Keratinocyte (primary cell): ENCODE measurements at regions not wholly inside any gene's neighbourhood (a gene's known extent, or its start where the extent isn't known, plus 50 kb on each side); places are given as distances from the start of the nearest gene placed in this dataset.

Experiments used
- DNase-seq: peaks from one replicate; pipeline ENCODE4 v3.0.0-alpha.2; 2011; ENCODE audit warnings: low read depth, missing footprints, low spot score
- FAIRE-seq: peaks from 2 replicates; lab custom pipeline; 2011; peaks lifted over from hg19 to GRCh38; lab: Jason Lieb, UNC
- H2AFZ ChIP-seq: 2 replicates; pipeline ENCODE4 v1.6.0; 2012; ENCODE audit warnings: low read length, control low read depth, inconsistent platforms; ENCODE audit not compliant: control insufficient read depth
- H3K27ac ChIP-seq: 2 replicates; pipeline ENCODE4 v1.5.1; 2011; ENCODE audit warnings: low read length; ENCODE audit not compliant: control insufficient read depth, insufficient read depth
- H3K27me3 ChIP-seq: 3 replicates; pipeline ENCODE4 v1.6.0; 2011; ENCODE audit warnings: low read length; ENCODE audit not compliant: control insufficient read depth, insufficient read depth; ENCODE audit errors: extremely low read depth
- H3K36me3 ChIP-seq, 2 experiments: 2 replicates in 1 of 2; 3 replicates in 1 of 2; pipeline ENCODE4 v1.5.1; 2011; ENCODE audit warnings: low read length in 2 of 2, mild to moderate bottlenecking in 1 of 2; ENCODE audit not compliant: control insufficient read depth in 2 of 2, insufficient read depth in 2 of 2; ENCODE audit errors: extremely low read depth in 1 of 2
- H3K4me1 ChIP-seq: 3 replicates; pipeline ENCODE4 v1.5.1; 2011; ENCODE audit warnings: low read length; ENCODE audit not compliant: control insufficient read depth, insufficient read depth; ENCODE audit errors: extremely low read depth
- H3K4me2 ChIP-seq: 3 replicates; pipeline ENCODE4 v1.6.0; 2011; ENCODE audit warnings: low read depth, low read length; ENCODE audit not compliant: control insufficient read depth, insufficient read depth; ENCODE audit errors: extremely low read depth
- H3K4me3 ChIP-seq, 3 experiments: fragments of 200-600 bp in 1 of 3; sonication (generic) in 1 of 3; 2 replicates in 2 of 3; 3 replicates in 1 of 3; pipeline ENCODE4 v1.5.1; 2011 to 2016; ENCODE audit warnings: low read length in 3 of 3, mild to moderate bottlenecking in 3 of 3, control low read depth in 2 of 3, inconsistent platforms in 1 of 3, low read depth in 1 of 3, mixed read lengths in 1 of 3, mixed run types in 1 of 3, moderate library complexity in 1 of 3; ENCODE audit not compliant: control insufficient read depth in 2 of 3, insufficient read depth in 2 of 3; ENCODE audit errors: extremely low read depth in 1 of 3
- H3K79me2 ChIP-seq: 2 replicates; pipeline ENCODE4 v1.6.0; 2012; ENCODE audit warnings: low read length; ENCODE audit not compliant: control insufficient read depth, insufficient read depth
- H3K9ac ChIP-seq: 3 replicates; pipeline ENCODE4 v1.6.0; 2011; ENCODE audit warnings: low read length; ENCODE audit not compliant: control insufficient read depth, insufficient read depth; ENCODE audit errors: extremely low read depth
- H3K9me1 ChIP-seq: 3 replicates; pipeline ENCODE4 v1.6.0; 2011; ENCODE audit warnings: low read length; ENCODE audit not compliant: control insufficient read depth, insufficient read depth; ENCODE audit errors: extremely low read depth
- H3K9me3 ChIP-seq: 2 replicates; pipeline ENCODE4 v1.5.1; 2012; ENCODE audit warnings: low read depth, low read length; ENCODE audit not compliant: control insufficient read depth
- H4K20me1 ChIP-seq: 3 replicates; pipeline ENCODE4 v1.6.0; 2011; ENCODE audit warnings: low read length; ENCODE audit not compliant: control insufficient read depth, insufficient read depth; ENCODE audit errors: extremely low read depth
- CTCF ChIP-seq, 3 experiments: IDR thresholded peaks in 1 of 3; conservative IDR thresholded peaks in 1 of 3; optimal IDR thresholded peaks in 1 of 3; 2 replicates in 2 of 3; 3 replicates in 1 of 3; pipeline versions ENCODE3 to v1.5.1; 2011; ENCODE audit warnings: low read length in 3 of 3, mild to moderate bottlenecking in 3 of 3, moderate library complexity in 2 of 3, control low read depth in 1 of 3, inconsistent platforms in 1 of 3; ENCODE audit not compliant: insufficient read depth in 2 of 3; ENCODE audit errors: extremely low read depth in 1 of 3
- EZH2 ChIP-seq: IDR thresholded peaks from one replicate; pipeline ENCODE4 v1.6.1; 2012; ENCODE audit warnings: inconsistent platforms, mild to moderate bottlenecking, low read length, moderate library complexity
- dilution Hi-C: fragments of 300-500 bp; cut with MboI; formaldehyde crosslinking; loops from one replicate; pipeline ENCODE4 v1.7.0; 2020; ENCODE audit warnings: low sequenced_read_pairs; ENCODE audit not compliant: extremely low pct_ligation_motif_present

- Histone ChIP-seq H3K4me1 (no peaks in the 10 kb centered on the region), H3K36me3 (no peaks in the 10 kb centered on the region), H3K4me2 (no peak overlapping the region), H3K27ac (no peak overlapping the region), H4K20me1 (no peaks in the 10 kb centered on the region), H2AFZ (no peak overlapping the region), H3K79me2 (no peaks in the 10 kb centered on the region), H3K9ac (no peak overlapping the region), H3K9me1 (no peaks in the 10 kb centered on the region), H3K9me3 (no peaks in the 10 kb centered on the region), H3K4me3 (no peak overlapping the region), H3K27me3 (no peaks in the 10 kb centered on the region)
- TF ChIP-seq CTCF (optimal IDR thresholded peaks at IDR 0.05 in 1 of 3, IDR thresholded peaks at IDR 0.05 in 1 of 3, conservative IDR thresholded peaks at IDR 0.05 in 1 of 3; ENCODE audit: extremely low read depth in 1 of 3, insufficient read depth in 2 of 3, low read length in 3 of 3) (no peak), EZH2 (no peak)
- no peak for DNase-seq
- dilution Hi-C loops, result no loop called here
- FAIRE-seq, result no peak
These were observed 249.9 kb downstream of the PTBP2 start for GRCh38 chr1:96971439-96971838.

DNA sequence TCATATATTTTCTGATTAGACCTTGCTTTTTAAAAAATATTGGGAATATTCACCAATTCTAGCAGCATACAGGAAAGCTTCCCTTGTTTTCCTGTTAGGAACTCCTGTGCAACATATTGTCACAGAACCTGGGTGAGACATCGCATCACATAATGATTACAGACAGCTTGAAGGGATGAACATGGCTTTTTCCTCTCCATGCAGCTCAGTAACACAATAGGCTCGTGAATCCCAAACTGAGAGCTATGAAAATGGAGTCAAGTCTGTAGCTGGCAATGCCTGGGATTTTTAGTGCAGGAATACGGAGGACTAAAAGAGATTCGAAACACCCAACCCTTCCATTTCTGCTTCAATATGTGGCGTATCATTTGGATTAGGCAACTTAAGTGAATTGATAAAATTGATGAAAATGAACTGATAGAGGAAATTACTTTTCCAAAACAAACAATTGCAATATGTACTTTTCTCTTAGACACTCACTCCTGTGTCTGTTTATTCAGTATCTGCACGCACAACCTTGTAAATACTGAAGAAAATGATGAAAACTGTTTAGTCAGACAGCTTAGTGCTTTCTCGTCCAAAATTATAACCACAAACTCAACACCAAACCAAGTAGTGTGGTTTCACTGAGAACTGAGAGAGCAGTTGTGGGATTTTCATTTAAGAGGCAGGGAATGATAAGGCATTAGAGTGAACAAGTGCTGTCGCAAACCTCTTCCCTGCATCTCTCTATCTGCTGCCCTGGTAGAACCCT is 250.4 kb downstream of the PTBP2 start:
- H3K9ac ChIP-seq, result no peak overlapping the region
- dilution Hi-C loops, result no loop called here
- no peaks in the 10 kb centered on the region for H3K27me3 ChIP-seq
- no peaks in the 10 kb centered on the region for H3K9me3 ChIP-seq
- H3K27ac ChIP-seq, result no peak overlapping the region
- no peak overlapping the region for H2AFZ ChIP-seq
- TF ChIP-seq CTCF (optimal IDR thresholded peaks at IDR 0.05 in 1 of 3, IDR thresholded peaks at IDR 0.05 in 1 of 3, conservative IDR thresholded peaks at IDR 0.05 in 1 of 3; ENCODE audit: extremely low read depth in 1 of 3, insufficient read depth in 2 of 3, low read length in 3 of 3), result no peak
- TF ChIP-seq EZH2, result no peak
- no peaks in the 10 kb centered on the region for H3K36me3 ChIP-seq
- DNase-seq (no peak), FAIRE-seq (no peak)
- no peaks in the 10 kb centered on the region for H3K4me1 ChIP-seq
- no peak overlapping the region for H3K4me3 ChIP-seq
- H4K20me1 ChIP-seq, result no peaks in the 10 kb centered on the region
- no peak overlapping the region for H3K4me2 ChIP-seq
- no peaks in the 10 kb centered on the region for H3K9me1 ChIP-seq
- H3K79me2 ChIP-seq, result no peaks in the 10 kb centered on the region
